ENCODE measurements at regions not wholly inside any gene's neighbourhood (a gene's known extent, or its start where the extent isn't known, plus 50 kb on each side); places are given as distances from the start of the nearest gene placed in this dataset.

- TF ChIP-seq CTCF (IDR thresholded peaks at IDR 0.05) (no peak), EZH2phosphoT487 (IDR thresholded peaks at IDR 0.05) (no peak)
Measured at GRCh38 chr5:72612810-72613209, 105.6 kb upstream of the ZNF366 start.
